ENCODE measurements at regions not wholly inside any gene's neighbourhood (a gene's known extent, or its start where the extent isn't known, plus 50 kb on each side); places are given as distances from the start of the nearest gene placed in this dataset.

DNA sequence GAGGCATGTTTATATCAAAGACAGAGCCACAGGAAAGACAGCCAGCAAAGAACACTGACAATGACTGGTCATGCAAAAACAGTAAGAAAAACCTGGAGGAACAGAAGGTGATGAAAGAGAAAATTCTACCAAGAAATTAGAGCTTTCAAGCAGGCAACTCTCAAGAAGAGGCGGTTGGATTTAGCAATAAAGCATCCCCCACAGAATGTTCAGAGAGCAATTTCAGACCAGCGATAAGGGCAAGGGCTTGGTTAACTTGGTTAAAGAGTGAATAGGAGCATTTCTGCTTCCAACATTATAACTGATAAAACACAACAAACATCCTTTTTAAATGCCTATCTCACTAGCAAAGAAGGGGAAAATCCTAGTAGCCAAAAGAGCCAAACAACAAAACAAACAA lies 68.0 kb upstream of the NCKAP5 start:
- TF ChIP-seq POLR2AphosphoS5 (IDR thresholded peaks at IDR 0.05) (no peak), POLR2A (IDR thresholded peaks at IDR 0.05) (no peak)
